Endothelial cell of umbilical vein (primary cell): ENCODE measurements at regions not wholly inside any gene's neighbourhood (a gene's known extent, or its start where the extent isn't known, plus 50 kb on each side); places are given as distances from the start of the nearest gene placed in this dataset.

Experiments used
- BruUV-seq: library from RNA; stranded (reverse); fragments of 400-500 nt; replicated peaks from 2 replicates; lab custom pipeline; 2021; lab: Mats Ljungman, UMichigan
- CTCF ChIA-PET: fragments of 300-600, 350-600 bp; sonication (Branson Sonifier 250); formaldehyde crosslinking; loops from one replicate; lab custom pipeline; 2021; ENCODE audit warnings: antibody characterized with exemption, inconsistent platforms; lab: Charles Lee
- POLR2A ChIA-PET: fragments of 300-600, 350-600 bp; sonication (Branson Sonifier 250); formaldehyde crosslinking; loops from one replicate; lab custom pipeline; 2021; ENCODE audit warnings: antibody characterized with exemption, inconsistent platforms; lab: Charles Lee
- DNase-seq: peaks from one replicate; pipeline ENCODE4 v3.0.0-alpha.2; 2011; ENCODE audit warnings: low read depth, low spot score
- FAIRE-seq: peaks from 2 replicates; lab custom pipeline; 2011; peaks lifted over from hg19 to GRCh38; lab: Jason Lieb, UNC
- H2AFZ ChIP-seq: 2 replicates; pipeline ENCODE4 v1.6.0; 2012; ENCODE audit warnings: low read depth, low read length, control low read depth, inconsistent platforms
- H3K27ac ChIP-seq: 2 replicates; pipeline ENCODE4 v1.5.1; 2011; ENCODE audit warnings: low read depth, mild to moderate bottlenecking, control low read depth, low read length, moderate library complexity; ENCODE audit not compliant: insufficient read depth
- H3K27me3 ChIP-seq, 2 experiments: 2 replicates each; pipeline versions ENCODE4 v1.6.0 to v1.6.1; 2011; ENCODE audit warnings: low read length in 2 of 2, mixed read lengths in 1 of 2; ENCODE audit not compliant: control insufficient read depth in 2 of 2, insufficient read depth in 2 of 2
- H3K36me3 ChIP-seq, 2 experiments: 2 replicates in 1 of 2; 3 replicates in 1 of 2; pipeline ENCODE4 v1.5.1; 2011; ENCODE audit warnings: low read length in 2 of 2, mild to moderate bottlenecking in 1 of 2, moderate library complexity in 1 of 2; ENCODE audit not compliant: control insufficient read depth in 2 of 2, insufficient read depth in 2 of 2; ENCODE audit errors: extremely low read depth in 1 of 2
- H3K4me1 ChIP-seq: 3 replicates; pipeline ENCODE4 v1.5.1; 2011; ENCODE audit warnings: mild to moderate bottlenecking, low read length; ENCODE audit not compliant: control insufficient read depth, insufficient read depth; ENCODE audit errors: extremely low read depth
- H3K4me2 ChIP-seq: 2 replicates; pipeline ENCODE4 v1.6.1; 2011; ENCODE audit warnings: low read length, control low read depth, mixed read lengths; ENCODE audit not compliant: insufficient read depth
- H3K4me3 ChIP-seq, 3 experiments: fragments of 200-600 bp in 1 of 3; sonication (generic), shearing (Covaris generic) in 1 of 3; replicated peaks in 1 of 3; 2 replicates each; pipeline ENCODE4 v1.5.1; 2011 to 2016; ENCODE audit warnings: control low read depth in 3 of 3, low read length in 3 of 3, mild to moderate bottlenecking in 2 of 3, inconsistent platforms in 1 of 3, low read depth in 1 of 3, moderate library complexity in 1 of 3; ENCODE audit not compliant: insufficient read depth in 1 of 3
- H3K79me2 ChIP-seq: 2 replicates; pipeline ENCODE4 v1.6.0; 2012; ENCODE audit warnings: low read length, inconsistent platforms; ENCODE audit not compliant: control insufficient read depth, insufficient read depth
- H3K9ac ChIP-seq: replicated peaks from 2 replicates; pipeline ENCODE3; 2011; ENCODE audit warnings: low read length, control low read depth; ENCODE audit not compliant: insufficient read depth; ENCODE audit errors: extremely low read depth
- H3K9me1 ChIP-seq: replicated peaks from 3 replicates; pipeline ENCODE4 v1.6.0; 2011; ENCODE audit warnings: mild to moderate bottlenecking, low read length; ENCODE audit not compliant: control insufficient read depth, insufficient read depth; ENCODE audit errors: extremely low read depth
- H3K9me3 ChIP-seq: replicated peaks from 2 replicates; pipeline ENCODE4 v1.5.1; 2012; ENCODE audit warnings: low read length, inconsistent platforms; ENCODE audit not compliant: control insufficient read depth, insufficient read depth
- H4K20me1 ChIP-seq: replicated peaks from 2 replicates; pipeline ENCODE3; 2011; ENCODE audit warnings: mild to moderate bottlenecking, low read length; ENCODE audit not compliant: control insufficient read depth, insufficient read depth; ENCODE audit errors: extremely low read depth
- EZH2 ChIP-seq: IDR thresholded peaks from 2 replicates; pipeline ENCODE4 v1.6.1; 2012; ENCODE audit warnings: borderline replicate concordance, low read depth, mild to moderate bottlenecking, moderate library complexity, low read length, inconsistent platforms; ENCODE audit not compliant: severe bottlenecking
- FOS ChIP-seq: IDR thresholded peaks from 2 replicates; pipeline ENCODE4 v1.6.1; 2011; ENCODE audit warnings: mild to moderate bottlenecking, low read length, moderate library complexity, borderline replicate concordance; ENCODE audit not compliant: insufficient read depth
- GATA2 ChIP-seq: IDR thresholded peaks from 2 replicates; pipeline ENCODE4 v1.7.0; 2011; ENCODE audit warnings: low read depth, mild to moderate bottlenecking, moderate library complexity, mixed read lengths, low read length; ENCODE audit not compliant: insufficient read length, insufficient read depth
- JUN ChIP-seq: IDR thresholded peaks from 2 replicates; pipeline ENCODE4 v1.6.1; 2011; ENCODE audit warnings: borderline replicate concordance, low read depth; ENCODE audit not compliant: insufficient read length, insufficient read depth
- MYC ChIP-seq: IDR thresholded peaks from one replicate; pipeline ENCODE4 v1.6.1; 2011; ENCODE audit warnings: mild to moderate bottlenecking, low read depth, low read length
- POLR2A ChIP-seq: IDR thresholded peaks from 2 replicates; pipeline ENCODE4 v1.6.1; 2012; ENCODE audit warnings: low read depth, mild to moderate bottlenecking, control low read depth, low read length
- POLR2AphosphoS5 ChIP-seq: IDR thresholded peaks from 2 replicates; pipeline ENCODE4 v1.6.1; 2012; ENCODE audit warnings: low read depth, mild to moderate bottlenecking, control low read depth, low read length, moderate library complexity; ENCODE audit not compliant: insufficient read depth
- dilution Hi-C: fragments of 300-500 bp; cut with MboI; formaldehyde crosslinking; loops from one replicate; pipeline ENCODE4 v1.15.0; 2019; ENCODE audit warnings: low sequenced_read_pairs; ENCODE audit not compliant: extremely low pct_ligation_motif_present
- intact Hi-C: fragments of 100-400 bp; cut with micrococcal nuclease; formaldehyde crosslinking; loops from one replicate; pipeline ENCODE4 v1.10.0; 2022
- TF ChIP-seq, protein P1 (sequence below): IDR thresholded peaks from 2 replicates; pipeline ENCODE4 v1.6.1; 2011; ENCODE audit not compliant: insufficient read depth, insufficient read length
- TF ChIP-seq, protein P2 (sequence below), 2 donors: IDR thresholded peaks; 1 replicate in 1 of 2; 2 replicates in 1 of 2; pipeline ENCODE4 v1.5.1; 2011; ENCODE audit warnings: low read length in 2 of 2, mild to moderate bottlenecking in 2 of 2, moderate library complexity in 2 of 2, control low read depth in 1 of 2, inconsistent platforms in 1 of 2, low read depth in 1 of 2; ENCODE audit not compliant: insufficient read depth in 1 of 2; ENCODE audit errors: extremely low read depth in 1 of 2

DNA sequence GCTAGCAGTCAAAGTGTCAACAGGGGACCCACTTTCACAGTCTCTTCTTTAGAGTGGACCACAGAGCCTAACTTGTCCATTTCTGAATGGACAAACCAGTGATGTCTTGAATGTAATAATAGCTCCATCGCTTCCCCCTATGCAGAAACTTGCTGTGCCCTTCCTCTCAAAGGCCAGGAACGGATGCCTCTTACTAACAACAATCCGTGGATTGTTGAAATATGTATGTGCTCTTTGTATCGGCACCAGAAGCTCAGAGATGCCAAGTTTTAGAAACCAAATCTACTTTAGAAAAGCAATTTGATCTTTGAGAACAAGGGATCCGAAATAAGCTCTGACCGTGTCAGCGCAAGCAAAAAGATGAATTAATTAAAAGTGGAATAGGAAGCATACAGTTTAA, 259.5 kb upstream of the POU2AF2 start:
- DNase-seq: no peak
- H3K4me1 ChIP-seq: no peaks in the 10 kb centered on the region
- no peak overlapping the region for H3K9ac ChIP-seq
- H2AFZ ChIP-seq: no peak overlapping the region
- no peak overlapping the region for H3K27ac ChIP-seq
- FAIRE-seq: no peak
- no peak overlapping the region for H3K4me2 ChIP-seq
- no peaks in the 10 kb centered on the region for H3K9me3 ChIP-seq
- dilution Hi-C loops (no loop called here), intact Hi-C loops (no loop called here)
- TF ChIP-seq POLR2AphosphoS5: no peak
- TF ChIP-seq, protein P1, sequence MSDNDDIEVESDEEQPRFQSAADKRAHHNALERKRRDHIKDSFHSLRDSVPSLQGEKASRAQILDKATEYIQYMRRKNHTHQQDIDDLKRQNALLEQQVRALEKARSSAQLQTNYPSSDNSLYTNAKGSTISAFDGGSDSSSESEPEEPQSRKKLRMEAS: no peak
- no peak for TF ChIP-seq GATA2
- no peak for TF ChIP-seq MYC
- TF ChIP-seq, protein P2, sequence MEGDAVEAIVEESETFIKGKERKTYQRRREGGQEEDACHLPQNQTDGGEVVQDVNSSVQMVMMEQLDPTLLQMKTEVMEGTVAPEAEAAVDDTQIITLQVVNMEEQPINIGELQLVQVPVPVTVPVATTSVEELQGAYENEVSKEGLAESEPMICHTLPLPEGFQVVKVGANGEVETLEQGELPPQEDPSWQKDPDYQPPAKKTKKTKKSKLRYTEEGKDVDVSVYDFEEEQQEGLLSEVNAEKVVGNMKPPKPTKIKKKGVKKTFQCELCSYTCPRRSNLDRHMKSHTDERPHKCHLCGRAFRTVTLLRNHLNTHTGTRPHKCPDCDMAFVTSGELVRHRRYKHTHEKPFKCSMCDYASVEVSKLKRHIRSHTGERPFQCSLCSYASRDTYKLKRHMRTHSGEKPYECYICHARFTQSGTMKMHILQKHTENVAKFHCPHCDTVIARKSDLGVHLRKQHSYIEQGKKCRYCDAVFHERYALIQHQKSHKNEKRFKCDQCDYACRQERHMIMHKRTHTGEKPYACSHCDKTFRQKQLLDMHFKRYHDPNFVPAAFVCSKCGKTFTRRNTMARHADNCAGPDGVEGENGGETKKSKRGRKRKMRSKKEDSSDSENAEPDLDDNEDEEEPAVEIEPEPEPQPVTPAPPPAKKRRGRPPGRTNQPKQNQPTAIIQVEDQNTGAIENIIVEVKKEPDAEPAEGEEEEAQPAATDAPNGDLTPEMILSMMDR (IDR thresholded peaks at IDR 0.05; ENCODE audit: extremely low read depth in 1 of 2, insufficient read depth in 1 of 2, low read depth in 1 of 2, low read length in 2 of 2): no peak
- no peak for TF ChIP-seq FOS
- no peak for TF ChIP-seq JUN
- no peak for TF ChIP-seq EZH2
- no peak for TF ChIP-seq POLR2A
- H3K36me3 ChIP-seq: no peaks in the 10 kb centered on the region
- H3K4me3 ChIP-seq: no peak overlapping the region
- POLR2A ChIA-PET: no interaction called here
- H3K9me1 ChIP-seq: no peaks in the 10 kb centered on the region
- H4K20me1 ChIP-seq: no peaks in the 10 kb centered on the region
- no peaks in the 10 kb centered on the region for H3K79me2 ChIP-seq
- CTCF ChIA-PET: no interaction called here
- H3K27me3 ChIP-seq: no peaks in the 10 kb centered on the region
- no TSS peak for BruUV-seq
